Coronary artery (tissue), 2 donors: ENCODE measurements at regions not wholly inside any gene's neighbourhood (a gene's known extent, or its start where the extent isn't known, plus 50 kb on each side); places are given as distances from the start of the nearest gene placed in this dataset.

Experiments used
- DNase-seq: peaks from one replicate; pipeline ENCODE4 v3.0.0-alpha.2; 2017; ENCODE audit warnings: low spot score
- H3K27ac ChIP-seq, 2 donors: fragments of 200-600 bp; sonication (generic); one replicate each; pipeline ENCODE4 v1.5.1; 2016 to 2019
- H3K4me3 ChIP-seq: fragments of 200-600 bp; sonication (generic); 2 replicates; pipeline ENCODE4 v1.5.1; 2016; ENCODE audit warnings: mild to moderate bottlenecking, moderate library complexity
- TF ChIP-seq, protein P1 (sequence below): fragments of 200-600 bp; sonication (generic); IDR thresholded peaks from one replicate; pipeline ENCODE4 v1.5.1; 2019; ENCODE audit warnings: antibody characterized with exemption

DNA sequence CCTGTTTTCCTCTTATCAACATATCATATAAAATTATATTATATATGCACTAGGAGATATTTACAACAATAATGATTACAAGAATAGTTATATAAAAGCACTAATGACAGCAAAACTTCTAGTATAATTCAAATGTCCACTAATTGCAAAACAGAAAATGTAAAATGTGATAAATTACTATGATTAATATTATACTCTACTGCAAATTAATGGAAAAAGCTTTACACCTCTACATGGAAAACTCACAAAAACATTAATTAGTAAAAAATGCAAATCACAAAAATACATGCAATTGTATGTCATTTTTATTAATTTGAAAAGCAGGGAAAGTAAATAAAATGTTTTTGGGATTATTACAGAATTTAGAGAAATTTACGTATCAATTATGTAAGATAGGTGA, 681.0 kb upstream of the PCDH20 start:
- TF ChIP-seq, protein P1, sequence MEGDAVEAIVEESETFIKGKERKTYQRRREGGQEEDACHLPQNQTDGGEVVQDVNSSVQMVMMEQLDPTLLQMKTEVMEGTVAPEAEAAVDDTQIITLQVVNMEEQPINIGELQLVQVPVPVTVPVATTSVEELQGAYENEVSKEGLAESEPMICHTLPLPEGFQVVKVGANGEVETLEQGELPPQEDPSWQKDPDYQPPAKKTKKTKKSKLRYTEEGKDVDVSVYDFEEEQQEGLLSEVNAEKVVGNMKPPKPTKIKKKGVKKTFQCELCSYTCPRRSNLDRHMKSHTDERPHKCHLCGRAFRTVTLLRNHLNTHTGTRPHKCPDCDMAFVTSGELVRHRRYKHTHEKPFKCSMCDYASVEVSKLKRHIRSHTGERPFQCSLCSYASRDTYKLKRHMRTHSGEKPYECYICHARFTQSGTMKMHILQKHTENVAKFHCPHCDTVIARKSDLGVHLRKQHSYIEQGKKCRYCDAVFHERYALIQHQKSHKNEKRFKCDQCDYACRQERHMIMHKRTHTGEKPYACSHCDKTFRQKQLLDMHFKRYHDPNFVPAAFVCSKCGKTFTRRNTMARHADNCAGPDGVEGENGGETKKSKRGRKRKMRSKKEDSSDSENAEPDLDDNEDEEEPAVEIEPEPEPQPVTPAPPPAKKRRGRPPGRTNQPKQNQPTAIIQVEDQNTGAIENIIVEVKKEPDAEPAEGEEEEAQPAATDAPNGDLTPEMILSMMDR = no peak
- no peak overlapping the region for H3K27ac ChIP-seq

DNA sequence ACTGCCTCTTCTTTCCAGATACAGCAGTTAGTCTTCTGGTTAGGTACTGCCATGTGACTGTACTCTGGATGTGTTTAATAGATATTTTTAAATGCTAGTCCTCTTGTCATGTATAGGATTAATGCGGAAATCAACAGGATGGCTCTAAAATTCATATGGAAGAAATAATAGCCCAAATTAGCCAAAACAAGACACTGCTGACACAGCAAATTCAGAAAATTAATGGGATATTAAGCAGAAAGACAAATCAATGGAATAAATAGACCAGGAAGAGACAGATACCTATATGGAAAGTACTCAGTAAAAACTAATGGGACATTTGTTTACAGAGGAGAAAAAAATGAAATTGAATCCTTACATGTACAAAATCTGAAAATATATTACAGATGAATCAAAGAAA, 679.3 kb upstream of the PCDH20 start:
- Histone ChIP-seq H3K27ac (no peak overlapping the region), H3K4me3 (no peak overlapping the region)
- DNase-seq = no peak
- TF ChIP-seq, protein P1 = no peak

More for the DNA sequence above, 681.0 kb upstream of the PCDH20 start:
- DNase-seq = no peak
- H3K4me3 ChIP-seq = no peak overlapping the region

DNA sequence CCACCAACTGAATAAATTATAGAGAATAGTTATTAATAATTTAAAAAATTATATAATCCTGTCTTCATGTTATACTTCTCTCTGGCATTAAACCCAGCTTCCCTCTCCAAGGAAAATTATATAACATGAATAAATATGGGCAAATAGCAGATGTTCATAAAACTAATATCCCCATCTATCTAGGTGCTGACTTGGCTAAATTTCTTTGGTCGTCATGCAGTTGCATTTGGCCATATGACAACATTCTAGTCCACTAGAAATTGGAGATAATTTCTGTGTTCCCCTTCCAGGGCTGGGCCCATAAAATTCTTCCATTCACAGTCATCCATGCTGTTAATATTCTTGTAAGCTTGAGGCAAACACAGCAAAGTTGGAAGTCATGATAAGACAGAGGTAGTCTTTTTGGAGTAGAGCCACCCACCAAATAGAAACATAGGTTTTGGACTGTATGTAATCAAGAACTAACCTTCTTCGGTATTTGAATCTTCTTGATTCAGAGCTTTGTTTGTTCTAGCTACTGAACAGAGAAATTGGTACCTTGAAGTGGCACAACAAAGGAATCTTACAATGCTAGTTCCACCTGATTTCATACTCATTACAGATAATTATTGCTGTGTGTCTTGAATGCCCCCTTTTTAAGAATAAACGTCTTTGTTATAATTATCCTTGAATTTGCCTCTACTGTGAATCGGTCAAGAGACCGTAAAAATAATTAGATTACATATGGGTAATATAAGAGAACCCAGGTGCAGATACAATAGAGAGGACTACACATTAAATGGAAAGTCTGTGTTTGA, 678.5 kb upstream of the PCDH20 start:
- TF ChIP-seq, protein P1 = no peak
- Histone ChIP-seq H3K4me3 (no peak overlapping the region), H3K27ac (no peak overlapping the region)
- DNase-seq = no peak

DNA sequence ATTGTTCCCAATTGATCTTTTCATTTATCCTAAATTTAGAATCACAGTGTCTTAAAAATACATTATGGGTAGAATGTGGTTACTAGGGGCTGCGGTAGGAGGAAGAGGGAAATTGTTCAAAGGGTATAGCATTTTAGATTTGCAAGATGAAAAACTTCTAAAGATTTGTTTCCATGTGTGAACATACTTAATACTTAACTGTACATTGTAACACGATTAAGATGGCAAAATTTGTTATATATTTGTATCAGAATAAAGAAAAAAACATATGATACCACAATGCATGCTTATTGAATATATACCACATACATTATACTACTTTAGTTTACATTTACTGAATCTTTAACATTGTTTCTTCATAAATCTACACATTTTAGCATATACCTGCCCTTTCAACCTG, 677.3 kb upstream of the PCDH20 start:
- Histone ChIP-seq H3K4me3 (no peak overlapping the region), H3K27ac (no peak overlapping the region)
- TF ChIP-seq, protein P1 = no peak
- no peak for DNase-seq

DNA sequence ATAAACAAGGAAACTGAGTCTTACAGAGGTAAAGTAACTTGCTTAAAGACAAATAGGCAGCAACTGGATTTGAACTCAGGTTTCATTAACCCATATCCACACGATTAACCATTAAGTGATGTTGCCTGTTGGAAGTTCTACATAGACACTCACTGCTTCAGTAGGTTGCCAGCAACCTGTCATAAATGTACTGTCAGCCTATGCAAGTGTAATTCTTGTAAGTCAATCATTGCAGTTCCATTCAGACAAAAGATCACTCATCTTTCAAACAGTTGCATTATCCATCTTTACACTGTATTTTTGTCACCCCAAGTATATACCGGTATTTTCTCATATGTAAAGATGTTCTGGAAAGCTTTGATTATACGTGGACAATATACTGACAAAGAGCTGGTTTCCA, 676.9 kb upstream of the PCDH20 start:
- no peak overlapping the region for H3K4me3 ChIP-seq
- TF ChIP-seq, protein P1 = no peak
- DNase-seq = no peak
- no peak overlapping the region for H3K27ac ChIP-seq

DNA sequence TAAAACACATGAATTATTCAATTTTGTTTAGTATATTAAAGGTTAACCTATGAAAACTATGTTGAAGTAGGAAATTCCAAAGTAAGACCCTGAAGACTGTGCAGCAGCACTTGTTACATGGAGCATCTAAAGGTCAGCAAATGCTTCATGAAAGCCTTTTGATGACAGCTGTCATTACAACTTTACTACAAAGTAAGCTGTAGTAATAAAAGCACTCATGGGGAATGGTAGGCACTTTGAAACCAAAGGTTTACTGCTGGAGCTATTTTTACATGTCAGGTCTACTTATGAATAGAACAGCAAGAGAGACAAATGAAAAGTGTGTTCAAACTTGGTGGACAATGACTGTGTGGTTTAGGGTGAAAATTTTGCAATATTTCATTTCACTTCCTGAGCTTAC, 672.5 kb upstream of the PCDH20 start:
- no peak overlapping the region for H3K27ac ChIP-seq
- DNase-seq = no peak
- H3K4me3 ChIP-seq = no peak overlapping the region
- TF ChIP-seq, protein P1 = no peak

DNA sequence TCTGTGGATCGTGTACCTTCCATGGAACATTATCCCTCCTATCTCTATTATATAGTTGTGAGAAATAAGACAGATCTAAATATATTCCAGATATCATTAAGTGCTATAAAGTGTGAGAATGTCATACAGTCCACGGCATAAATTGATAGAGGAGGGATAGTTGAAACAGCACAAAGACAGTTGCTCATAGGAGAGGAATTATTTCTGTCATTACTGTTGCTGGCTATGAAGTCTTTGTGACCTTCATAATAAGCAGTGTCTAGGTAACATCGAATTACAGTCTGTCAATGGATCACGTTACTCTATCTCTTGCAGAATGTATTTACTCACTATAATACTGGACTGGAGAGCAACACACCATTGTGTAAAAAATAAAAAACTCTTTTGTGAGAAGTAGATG, 671.5 kb upstream of the PCDH20 start:
- TF ChIP-seq, protein P1 = no peak
- no peak for DNase-seq
- Histone ChIP-seq H3K4me3 (no peak overlapping the region), H3K27ac (no peak overlapping the region)
